ENCODE measurements at regions not wholly inside any gene's neighbourhood (a gene's known extent, or its start where the extent isn't known, plus 50 kb on each side); places are given as distances from the start of the nearest gene placed in this dataset.
A peak's percentile ranks its signal among the peaks of the same experiment; 100 is the strongest.

- no peak for TF ChIP-seq EP300 (IDR thresholded peaks at IDR 0.05)
- TF ChIP-seq CTCF (IDR thresholded peaks at IDR 0.05): peak in 2 of 5 experiments; percentile 25 to 29
- no peak for TF ChIP-seq POLR2A (IDR thresholded peaks at IDR 0.05)
Observed at GRCh38 chr15:57865294-57865693, 158.8 kb downstream of the POLR2M start.

Measured in tibial nerve (tissue), 4 donors.